ENCODE measurements at regions not wholly inside any gene's neighbourhood (a gene's known extent, or its start where the extent isn't known, plus 50 kb on each side); places are given as distances from the start of the nearest gene placed in this dataset.

- no peak for DNase-seq (ENCODE audit: low read depth)
- TF ChIP-seq, protein P1, sequence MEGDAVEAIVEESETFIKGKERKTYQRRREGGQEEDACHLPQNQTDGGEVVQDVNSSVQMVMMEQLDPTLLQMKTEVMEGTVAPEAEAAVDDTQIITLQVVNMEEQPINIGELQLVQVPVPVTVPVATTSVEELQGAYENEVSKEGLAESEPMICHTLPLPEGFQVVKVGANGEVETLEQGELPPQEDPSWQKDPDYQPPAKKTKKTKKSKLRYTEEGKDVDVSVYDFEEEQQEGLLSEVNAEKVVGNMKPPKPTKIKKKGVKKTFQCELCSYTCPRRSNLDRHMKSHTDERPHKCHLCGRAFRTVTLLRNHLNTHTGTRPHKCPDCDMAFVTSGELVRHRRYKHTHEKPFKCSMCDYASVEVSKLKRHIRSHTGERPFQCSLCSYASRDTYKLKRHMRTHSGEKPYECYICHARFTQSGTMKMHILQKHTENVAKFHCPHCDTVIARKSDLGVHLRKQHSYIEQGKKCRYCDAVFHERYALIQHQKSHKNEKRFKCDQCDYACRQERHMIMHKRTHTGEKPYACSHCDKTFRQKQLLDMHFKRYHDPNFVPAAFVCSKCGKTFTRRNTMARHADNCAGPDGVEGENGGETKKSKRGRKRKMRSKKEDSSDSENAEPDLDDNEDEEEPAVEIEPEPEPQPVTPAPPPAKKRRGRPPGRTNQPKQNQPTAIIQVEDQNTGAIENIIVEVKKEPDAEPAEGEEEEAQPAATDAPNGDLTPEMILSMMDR (IDR thresholded peaks at IDR 0.05; ENCODE audit: low read depth, low read length, missing control alignments) = no peak
- in situ Hi-C loops (cut with HindIII; ENCODE audit: low sequenced_read_pairs) = no loop called here
- H3K4me3 ChIP-seq (ENCODE audit: low read depth, low read length) = no peak overlapping the region
Observed at GRCh38 chr3:31291818-31292217, 240.9 kb upstream of the STT3B start.

GRCh38 chr3:31294430-31295149, 238.1 kb upstream of the STT3B start:
- in situ Hi-C loops (cut with HindIII; ENCODE audit: low sequenced_read_pairs) = no loop called here
- no peak overlapping the region for H3K4me3 ChIP-seq (ENCODE audit: low read depth, low read length)
- TF ChIP-seq, protein P1 (IDR thresholded peaks at IDR 0.05; ENCODE audit: low read depth, low read length, missing control alignments) = no peak
- DNase-seq (ENCODE audit: low read depth) = no peak

DNA sequence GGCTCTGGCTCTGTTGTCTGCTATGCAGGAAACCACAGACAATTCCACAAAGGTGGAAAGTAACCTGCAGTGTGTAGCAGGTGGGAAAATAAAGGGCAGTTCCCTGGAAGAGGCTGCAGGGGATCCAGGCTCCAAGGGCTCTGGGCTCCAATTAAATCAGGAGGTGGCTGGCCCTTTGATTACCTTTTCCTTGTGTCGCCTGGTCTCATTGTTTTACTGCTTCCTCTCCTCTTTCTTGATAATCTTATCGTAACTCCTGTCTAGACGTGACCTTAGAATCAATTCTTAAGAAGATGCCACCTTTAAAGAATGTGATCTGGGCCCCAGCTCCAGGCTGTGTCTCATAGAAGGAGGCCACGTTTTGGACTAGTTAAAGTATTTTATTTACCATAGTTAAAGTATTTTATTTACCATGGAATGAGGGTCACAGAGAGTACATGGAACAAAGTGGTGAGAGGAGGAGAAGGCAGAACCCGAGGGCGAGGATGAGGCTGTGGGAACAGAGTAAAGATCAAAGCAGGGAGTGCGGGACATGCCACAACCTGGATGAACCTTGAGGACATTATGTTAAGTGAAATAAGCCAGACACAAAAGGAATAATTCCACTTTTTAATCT, 237.5 kb upstream of the STT3B start:
- no peak overlapping the region for H3K4me3 ChIP-seq (ENCODE audit: low read depth, low read length)
- DNase-seq (ENCODE audit: low read depth) = no peak
- in situ Hi-C loops (cut with HindIII; ENCODE audit: low sequenced_read_pairs) = no loop called here
- TF ChIP-seq, protein P1 (IDR thresholded peaks at IDR 0.05; ENCODE audit: low read depth, low read length, missing control alignments) = no peak

DNA sequence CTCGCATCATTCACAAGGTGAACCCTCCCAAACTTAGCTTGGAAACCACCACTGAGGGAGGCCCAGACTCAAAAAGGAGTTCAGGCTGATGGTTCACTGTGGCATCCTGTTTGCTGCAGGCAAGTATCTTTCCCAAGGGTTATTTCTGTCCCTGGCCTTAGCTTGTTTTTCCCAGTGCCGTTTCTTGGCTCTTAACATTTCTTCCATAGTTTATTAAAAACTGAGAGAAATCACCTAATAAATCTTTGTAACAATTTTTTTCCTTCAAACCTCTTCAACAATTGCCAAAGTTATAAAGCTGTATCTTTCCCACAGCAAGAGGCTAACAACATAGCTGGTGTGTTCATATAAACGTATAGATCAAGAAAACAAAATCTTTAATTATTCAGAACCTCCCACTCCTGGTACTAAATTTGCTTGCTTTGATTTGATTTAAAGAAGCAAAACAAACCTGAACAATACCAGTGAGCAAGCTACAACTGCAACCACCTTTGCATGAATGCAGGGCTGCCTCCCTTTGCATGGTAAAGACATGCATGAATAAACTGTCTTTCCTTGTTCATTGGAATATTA, 234.9 kb upstream of the STT3B start:
- no peak overlapping the region for H3K4me3 ChIP-seq (ENCODE audit: low read depth, low read length)
- TF ChIP-seq, protein P1 (IDR thresholded peaks at IDR 0.05; ENCODE audit: low read depth, low read length, missing control alignments) = no peak
- DNase-seq (ENCODE audit: low read depth) = no peak
- in situ Hi-C loops (cut with HindIII; ENCODE audit: low sequenced_read_pairs) = no loop called here

- in situ Hi-C loops (cut with HindIII; ENCODE audit: low sequenced_read_pairs) = no loop called here
- DNase-seq (ENCODE audit: low read depth) = no peak
- TF ChIP-seq, protein P1 (IDR thresholded peaks at IDR 0.05; ENCODE audit: low read depth, low read length, missing control alignments) = no peak
- no peak overlapping the region for H3K4me3 ChIP-seq (ENCODE audit: low read depth, low read length)
Observed at GRCh38 chr3:31300456-31301443, 232.0 kb upstream of the STT3B start.

GRCh38 chr3:31302343-31302742, 230.4 kb upstream of the STT3B start:
- TF ChIP-seq, protein P1 (IDR thresholded peaks at IDR 0.05; ENCODE audit: low read depth, low read length, missing control alignments) = no peak
- H3K4me3 ChIP-seq (ENCODE audit: low read depth, low read length) = no peak overlapping the region
- in situ Hi-C loops (cut with HindIII; ENCODE audit: low sequenced_read_pairs) = no loop called here
- DNase-seq (ENCODE audit: low read depth) = no peak

All from astrocyte of the cerebellum (primary cell).